ENCODE measurements at regions not wholly inside any gene's neighbourhood (a gene's known extent, or its start where the extent isn't known, plus 50 kb on each side); places are given as distances from the start of the nearest gene placed in this dataset.

- FAIRE-seq: no peak
- no peak for DNase-seq (ENCODE audit: insufficient read length, low spot score)
Measured at GRCh38 chr19:29098091-29098490, 114.9 kb downstream of the UQCRFS1 start.

GRCh38 chr19:29096896-29097295 is 116.1 kb downstream of the UQCRFS1 start:
- DNase-seq (ENCODE audit: insufficient read length, low spot score) (no peak), FAIRE-seq (no peak)

GRCh38 chr19:29093553-29093908 is 119.4 kb downstream of the UQCRFS1 start:
- FAIRE-seq (no peak), DNase-seq (ENCODE audit: insufficient read length, low spot score) (no peak)

GRCh38 chr19:29092712-29093552 is 120.0 kb downstream of the UQCRFS1 start:
- FAIRE-seq (no peak), DNase-seq (ENCODE audit: insufficient read length, low spot score) (no peak)

- FAIRE-seq (no peak), DNase-seq (ENCODE audit: insufficient read length, low spot score) (no peak)
Measured at GRCh38 chr19:29090783-29091526, 122.0 kb downstream of the UQCRFS1 start.

GRCh38 chr19:29089315-29089870 is 123.6 kb downstream of the UQCRFS1 start:
- FAIRE-seq: no peak
- no peak for DNase-seq (ENCODE audit: insufficient read length, low spot score)

- DNase-seq (ENCODE audit: insufficient read length, low spot score): no peak
- no peak for FAIRE-seq
Measured at GRCh38 chr19:29088761-29089160, 124.2 kb downstream of the UQCRFS1 start.

GRCh38 chr19:29086646-29087045 is 126.3 kb downstream of the UQCRFS1 start:
- no peak for DNase-seq (ENCODE audit: insufficient read length, low spot score)
- no peak for FAIRE-seq

GRCh38 chr19:29086182-29086581 is 126.8 kb downstream of the UQCRFS1 start:
- DNase-seq (ENCODE audit: insufficient read length, low spot score) (no peak), FAIRE-seq (no peak)

GRCh38 chr19:29085630-29086029 is 127.3 kb downstream of the UQCRFS1 start:
- no peak for DNase-seq (ENCODE audit: insufficient read length, low spot score)
- FAIRE-seq: no peak

- no peak for DNase-seq (ENCODE audit: insufficient read length, low spot score)
- FAIRE-seq: no peak
Measured at GRCh38 chr19:29085206-29085605, 127.7 kb downstream of the UQCRFS1 start.

GRCh38 chr19:29084266-29084665 is 128.7 kb downstream of the UQCRFS1 start:
- FAIRE-seq: no peak

GRCh38 chr19:29083863-29084262 is 129.1 kb downstream of the UQCRFS1 start:
- FAIRE-seq (no peak), DNase-seq (ENCODE audit: insufficient read length, low spot score) (no peak)

More at GRCh38 chr19:29084266-29084665, 128.7 kb downstream of the UQCRFS1 start:
- DNase-seq (ENCODE audit: insufficient read length, low spot score): peak; percentile 13

- FAIRE-seq: no peak
- no peak for DNase-seq (ENCODE audit: insufficient read length, low spot score)
Measured at GRCh38 chr19:29079356-29080032, 133.5 kb downstream of the UQCRFS1 start.

GRCh38 chr19:29076963-29077362 is 136.0 kb downstream of the UQCRFS1 start:
- DNase-seq (ENCODE audit: insufficient read length, low spot score) (no peak), FAIRE-seq (peak; percentile 62)

- DNase-seq (ENCODE audit: insufficient read length, low spot score) (no peak), FAIRE-seq (no peak)
Measured at GRCh38 chr19:29076161-29076560, 136.8 kb downstream of the UQCRFS1 start.

- DNase-seq (ENCODE audit: insufficient read length, low spot score) (no peak), FAIRE-seq (no peak)
Measured at GRCh38 chr19:29075149-29075548, 137.8 kb downstream of the UQCRFS1 start.

GRCh38 chr19:29074579-29074978 is 138.4 kb downstream of the UQCRFS1 start:
- FAIRE-seq: no peak
- DNase-seq (ENCODE audit: insufficient read length, low spot score): no peak

- no peak for DNase-seq (ENCODE audit: insufficient read length, low spot score)
- no peak for FAIRE-seq
Measured at GRCh38 chr19:29067831-29068230, 145.1 kb downstream of the UQCRFS1 start.

- FAIRE-seq (no peak), DNase-seq (ENCODE audit: insufficient read length, low spot score) (no peak)
Measured at GRCh38 chr19:29062475-29063435, 150.2 kb downstream of the UQCRFS1 start.

Measured in HTR-8/SVneo (cell line).